IPS-NIHi11 (cell line): ENCODE measurements at regions not wholly inside any gene's neighbourhood (a gene's known extent, or its start where the extent isn't known, plus 50 kb on each side); places are given as distances from the start of the nearest gene placed in this dataset.
"Not testable (repeated sequence)": the region's sequence is repeated elsewhere in the genome, so short reads cannot be mapped to it uniquely, and the experiment has no call there.

Experiments used
- DNase-seq: peaks from one replicate; pipeline ENCODE4 v3.0.0; 2012; ENCODE audit warnings: mixed read lengths, low spot score

DNA sequence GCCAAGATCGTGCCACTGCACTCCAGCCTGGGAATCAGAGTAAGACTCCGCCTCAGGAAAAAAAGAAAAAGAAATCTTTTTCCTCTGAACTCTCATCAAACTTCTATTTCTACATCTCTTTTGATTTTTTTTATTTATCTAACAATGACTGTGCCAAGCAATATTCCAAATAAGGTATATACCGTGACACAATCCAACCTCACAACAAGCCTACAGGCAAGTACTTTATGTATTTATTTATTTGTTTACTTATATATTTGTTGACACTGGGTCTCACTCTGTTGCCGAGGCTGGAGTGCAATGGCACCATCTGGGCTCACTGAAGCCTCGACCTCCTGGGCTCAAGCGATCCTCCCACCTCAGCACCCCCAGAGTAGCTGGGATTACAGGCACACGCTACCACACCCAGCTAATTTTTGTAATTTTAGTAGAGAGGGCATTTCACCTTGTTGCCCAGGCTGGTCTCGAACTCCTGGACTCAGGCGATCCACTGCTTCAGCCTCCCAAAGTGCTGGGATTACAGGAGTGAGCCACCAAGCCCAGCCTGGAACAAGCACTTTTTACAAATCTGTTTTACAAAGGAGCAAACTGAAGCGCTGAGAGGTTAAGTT lies 94.9 kb upstream of the CHD2 start:
- no peak for DNase-seq

DNA sequence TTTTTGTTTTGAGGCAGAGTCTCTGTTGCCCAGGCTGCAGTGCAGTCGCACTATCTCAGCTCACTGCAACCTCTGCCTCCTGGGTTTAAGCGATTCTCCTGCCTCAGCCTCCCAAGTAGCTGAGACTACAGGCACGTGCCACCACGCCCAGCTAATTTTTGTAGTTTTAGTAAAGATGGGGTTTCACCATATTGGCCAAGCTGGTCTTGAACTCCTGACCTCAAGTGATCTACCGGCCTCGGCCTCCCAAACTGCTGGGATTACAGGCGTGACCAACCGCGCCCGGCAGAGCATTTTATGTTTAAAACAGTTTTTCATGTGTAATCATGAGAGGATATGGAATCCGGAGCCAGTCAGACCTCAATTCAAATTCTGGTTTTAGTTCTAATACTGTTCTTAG lies 94.0 kb upstream of the CHD2 start:
- DNase-seq, result not testable (repeated sequence)

DNA sequence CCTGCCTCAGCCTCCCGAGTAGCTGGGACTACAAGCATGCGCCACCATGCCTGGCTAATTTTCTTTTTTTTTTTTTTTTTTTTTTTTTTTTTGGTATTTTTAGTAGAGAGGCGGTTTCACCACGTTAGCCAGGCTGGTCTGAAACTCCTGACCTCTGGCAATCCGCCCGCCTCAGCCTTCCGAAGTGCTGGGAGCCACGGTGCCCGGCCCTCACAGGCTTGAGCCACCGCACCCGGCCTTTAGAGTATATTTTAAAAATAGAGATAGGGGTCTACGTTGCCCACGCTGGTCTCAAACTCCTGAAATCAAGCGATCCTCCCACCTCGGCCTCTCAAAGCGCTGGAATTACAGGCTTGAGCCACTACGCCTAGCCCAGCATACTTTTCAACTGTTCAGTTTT lies 93.4 kb upstream of the CHD2 start:
- DNase-seq, result no peak

DNA sequence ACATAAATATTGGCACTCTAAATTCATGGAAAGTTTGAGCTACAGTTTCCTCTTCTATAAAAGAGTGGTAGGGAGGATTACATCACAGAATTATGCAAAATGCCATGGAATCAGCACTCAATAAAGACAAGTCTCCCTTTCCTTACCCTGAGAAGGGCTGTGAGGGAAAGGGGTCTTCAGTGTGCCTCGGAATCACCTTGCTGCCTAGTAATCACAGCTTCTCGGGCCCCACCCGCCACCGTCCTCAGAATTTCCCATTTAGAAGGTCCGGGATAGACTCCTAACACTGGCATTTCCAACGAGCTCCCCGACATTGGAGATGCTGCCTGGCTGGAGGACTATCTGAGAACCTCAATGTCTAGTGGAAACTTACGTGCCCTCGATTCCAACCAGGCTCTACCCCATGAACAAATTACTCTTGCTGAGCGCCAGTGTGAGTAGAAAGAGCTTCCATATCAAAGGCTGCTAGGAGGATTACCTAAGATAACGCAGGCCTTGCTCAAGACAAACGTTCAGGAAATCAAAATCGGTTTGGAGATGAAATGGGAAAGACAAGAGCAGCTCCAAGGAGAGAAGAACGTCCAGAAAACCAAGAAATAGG lies 92.1 kb upstream of the CHD2 start:
- no peak for DNase-seq

DNA sequence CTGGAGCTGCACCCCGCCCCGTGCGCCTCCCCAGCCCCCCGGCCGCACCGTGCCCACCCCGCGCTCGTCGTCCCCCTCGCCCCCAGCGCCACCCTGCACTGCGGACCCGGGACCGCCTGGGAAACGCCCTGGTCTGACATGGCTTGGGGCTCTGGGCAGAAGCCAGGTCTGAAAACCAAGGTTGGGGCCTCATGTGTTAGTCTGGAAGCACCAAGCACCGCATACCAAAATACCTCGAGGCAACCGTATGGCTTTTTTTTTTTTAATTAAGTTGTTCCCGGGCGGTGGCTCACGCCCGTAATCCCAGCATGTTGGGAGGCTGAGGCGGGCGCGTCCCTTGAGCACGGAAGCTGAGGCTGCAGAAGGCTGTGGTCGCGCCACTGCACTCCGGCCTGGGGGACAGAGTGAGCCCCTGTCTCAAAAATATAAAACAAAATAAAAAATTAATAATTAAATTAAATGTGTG lies 91.5 kb upstream of the CHD2 start:
- DNase-seq, result peak; percentile 38

DNA sequence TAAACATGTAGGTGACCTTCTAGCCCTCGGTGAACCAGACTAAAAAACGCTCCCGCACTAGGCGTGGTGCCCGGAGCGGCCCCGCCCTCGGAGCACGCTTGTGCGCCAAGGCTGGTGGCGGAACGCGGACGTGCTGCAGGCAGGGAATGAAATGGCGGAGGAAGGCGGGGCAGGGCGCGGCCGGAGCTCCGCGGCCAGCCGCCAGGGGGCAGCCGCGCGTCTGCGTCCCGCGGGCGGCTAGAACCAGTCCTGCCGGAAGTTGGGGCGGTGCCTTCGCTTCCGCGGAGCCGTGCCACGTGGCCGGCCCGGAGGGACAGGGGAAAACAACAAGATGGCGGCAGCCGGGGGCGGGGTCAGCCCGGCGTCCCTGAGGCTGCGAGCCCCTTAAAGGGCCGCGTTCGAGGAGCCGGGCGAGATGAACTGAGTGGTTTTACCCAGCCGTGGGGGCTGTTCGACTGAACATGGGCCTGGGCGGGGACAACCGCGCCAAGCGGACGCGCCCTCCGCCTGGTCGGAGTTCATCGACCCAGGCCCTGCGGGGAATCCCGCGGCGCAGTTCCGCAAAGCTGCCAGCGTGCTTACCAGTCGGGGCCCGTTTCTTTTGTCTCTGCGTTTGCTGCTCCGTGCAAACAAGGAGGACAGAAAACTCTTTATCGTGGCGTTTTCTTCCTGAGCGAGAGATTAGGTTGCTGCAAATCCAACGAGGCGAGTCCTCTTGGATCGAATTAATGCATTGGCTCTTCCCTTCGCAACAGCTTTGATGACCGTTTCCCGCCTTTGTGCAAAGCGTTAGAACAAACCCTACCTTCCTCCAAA lies 90.9 kb upstream of the CHD2 start:
- peak; percentile 97 for DNase-seq

DNA sequence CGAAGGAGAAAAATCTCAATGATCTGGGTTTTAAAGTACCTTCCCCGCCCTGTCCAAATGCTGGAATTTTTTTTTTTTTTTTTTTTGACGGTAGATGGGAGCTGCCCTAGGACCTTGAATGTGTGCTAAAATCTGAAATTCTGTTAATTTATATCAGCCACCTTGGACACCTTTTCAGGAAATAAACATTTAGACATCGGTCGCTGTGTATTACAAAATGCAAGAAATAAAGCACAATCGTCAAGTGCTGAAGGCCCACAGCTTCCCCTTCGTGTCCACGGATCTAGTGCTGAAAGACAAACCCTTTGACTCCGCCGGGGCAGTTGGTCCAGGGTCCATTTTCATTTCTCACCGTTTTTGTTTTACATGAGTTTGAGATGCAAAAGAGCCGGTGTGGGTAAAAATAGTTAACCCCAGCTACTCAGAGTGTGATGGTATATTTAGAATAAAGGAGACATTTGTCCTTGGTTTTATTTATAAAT lies 90.2 kb upstream of the CHD2 start:
- DNase-seq, result no peak

DNA sequence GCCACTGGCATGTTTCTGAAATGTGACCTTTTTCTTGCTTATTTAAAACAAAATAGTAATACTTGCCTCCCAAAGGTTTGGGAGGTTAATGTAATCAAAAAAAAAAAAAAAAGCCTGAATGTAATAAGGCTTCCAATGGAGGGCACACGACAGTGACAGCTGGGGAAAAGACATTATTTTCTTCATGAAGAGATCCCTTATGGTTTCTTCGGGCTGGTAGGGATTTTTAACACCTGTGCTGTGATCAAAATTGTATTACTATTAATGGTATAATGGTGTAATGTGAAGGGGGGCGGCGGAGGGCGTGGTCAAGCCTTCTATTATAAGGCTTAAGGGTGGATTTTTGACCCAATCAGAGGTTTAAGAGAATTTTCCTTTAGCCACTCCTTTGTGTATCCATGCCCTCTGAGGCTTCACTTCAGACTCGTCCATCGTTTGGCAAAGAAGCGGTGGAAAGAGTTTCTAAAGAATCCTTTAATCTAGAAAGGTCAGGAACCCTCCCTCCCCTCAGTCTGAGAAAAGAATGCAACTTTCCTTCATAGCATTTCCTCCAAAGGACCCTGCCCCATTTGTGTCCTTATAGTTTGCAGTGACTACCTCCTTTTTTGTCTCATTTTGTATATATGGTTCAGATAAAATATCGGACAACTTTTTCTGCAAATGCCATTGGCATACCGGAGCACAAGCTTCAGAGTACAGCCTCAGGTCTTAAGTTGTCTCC lies 89.5 kb upstream of the CHD2 start:
- no peak for DNase-seq

DNA sequence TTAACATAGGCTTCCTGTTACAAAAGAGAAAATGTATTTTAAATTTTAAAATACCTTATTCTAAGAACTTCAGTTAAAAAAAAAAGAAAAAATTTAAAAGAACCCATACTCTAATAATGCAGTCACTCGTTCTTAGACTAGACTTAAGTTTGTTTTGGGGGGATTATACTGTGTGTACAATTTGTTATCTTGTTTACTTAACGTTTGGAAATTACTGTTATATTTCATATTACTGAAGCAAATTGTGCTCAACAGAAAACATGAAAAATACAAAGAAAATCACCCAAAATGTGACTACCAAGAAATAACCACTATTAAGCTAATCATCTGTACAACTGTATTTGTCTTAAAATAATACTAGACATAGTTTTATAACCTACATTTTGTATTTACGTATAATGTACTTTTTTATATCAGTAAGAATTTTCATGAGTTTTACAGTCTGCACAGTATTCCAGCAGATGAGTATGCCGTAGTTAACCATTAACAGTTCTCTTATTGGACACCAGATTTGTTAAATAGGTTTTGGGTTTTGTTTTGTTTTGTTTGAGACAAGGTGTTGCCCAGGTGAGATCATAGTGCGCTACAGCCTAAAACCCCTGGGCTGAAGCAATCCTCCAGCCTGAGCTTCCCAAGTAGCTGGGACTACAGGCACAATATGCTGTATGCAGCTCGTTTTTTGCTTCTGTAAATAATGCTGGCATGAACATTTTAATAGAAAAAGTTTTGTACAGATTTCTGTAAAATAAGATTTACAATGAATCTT lies 88.8 kb upstream of the CHD2 start:
- DNase-seq, result no peak

DNA sequence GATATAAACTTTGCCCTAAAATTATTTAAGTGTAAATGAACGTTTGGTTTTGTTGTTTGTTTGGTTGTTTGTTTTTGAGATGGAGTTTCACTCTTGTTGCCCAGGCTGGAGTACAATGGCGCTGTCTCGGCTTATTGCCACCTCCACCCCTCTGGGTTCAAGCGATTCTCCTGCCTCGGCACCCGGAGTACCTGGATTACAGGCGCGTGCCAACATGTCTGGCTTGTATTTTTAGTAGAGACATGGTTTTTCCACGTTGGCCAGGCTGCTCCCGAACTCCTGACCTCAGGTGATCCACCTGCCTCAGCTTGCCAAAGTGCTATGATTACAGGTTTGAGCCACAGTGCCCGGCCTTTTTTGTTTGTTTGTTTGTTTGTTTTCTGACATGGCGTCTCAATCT lies 87.9 kb upstream of the CHD2 start:
- DNase-seq, result no peak

DNA sequence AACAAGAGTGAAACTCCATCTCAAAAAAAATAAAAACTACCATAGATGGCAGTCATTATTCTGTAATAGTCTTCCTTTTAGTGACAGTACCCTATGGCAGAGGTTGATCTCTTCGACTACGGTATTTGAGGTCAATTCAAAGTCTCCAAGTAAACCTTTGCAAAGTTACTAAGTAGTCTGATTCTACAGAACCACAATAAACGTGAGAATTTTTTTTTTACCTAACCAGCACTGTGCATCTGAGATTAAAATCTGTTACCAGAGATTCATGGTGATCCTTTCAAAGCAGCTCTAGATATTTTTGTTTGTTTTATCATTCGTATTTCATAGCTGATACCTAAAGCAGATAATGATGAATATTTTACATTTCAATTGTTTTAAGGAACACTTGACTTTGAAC lies 86.6 kb upstream of the CHD2 start:
- no peak for DNase-seq

DNA sequence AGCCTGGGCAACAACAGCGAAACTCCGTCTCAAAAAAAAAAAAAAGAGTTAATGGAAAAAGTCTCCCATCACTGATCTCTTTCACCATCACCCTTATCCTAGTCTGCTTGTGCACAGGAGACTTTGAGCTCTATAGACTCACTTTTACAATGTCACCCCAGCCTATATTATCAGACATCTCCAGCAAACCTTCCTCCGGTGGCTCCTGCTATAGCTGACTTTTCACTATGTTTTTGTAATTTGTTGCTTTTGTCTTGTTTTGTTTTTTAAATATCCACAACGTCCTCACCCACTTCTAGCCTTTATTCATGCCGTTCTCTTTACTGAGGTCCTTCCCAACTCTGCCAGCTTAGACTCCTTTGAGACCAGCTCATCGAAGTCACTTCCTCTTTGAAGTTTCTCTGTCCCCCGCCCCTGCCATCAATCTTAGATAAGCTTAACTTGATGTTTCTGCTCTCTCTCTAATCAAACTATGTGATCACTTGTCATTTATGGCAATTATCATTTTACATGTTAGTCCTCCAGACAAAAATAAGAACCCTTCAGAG lies 82.7 kb upstream of the CHD2 start:
- no peak for DNase-seq

DNA sequence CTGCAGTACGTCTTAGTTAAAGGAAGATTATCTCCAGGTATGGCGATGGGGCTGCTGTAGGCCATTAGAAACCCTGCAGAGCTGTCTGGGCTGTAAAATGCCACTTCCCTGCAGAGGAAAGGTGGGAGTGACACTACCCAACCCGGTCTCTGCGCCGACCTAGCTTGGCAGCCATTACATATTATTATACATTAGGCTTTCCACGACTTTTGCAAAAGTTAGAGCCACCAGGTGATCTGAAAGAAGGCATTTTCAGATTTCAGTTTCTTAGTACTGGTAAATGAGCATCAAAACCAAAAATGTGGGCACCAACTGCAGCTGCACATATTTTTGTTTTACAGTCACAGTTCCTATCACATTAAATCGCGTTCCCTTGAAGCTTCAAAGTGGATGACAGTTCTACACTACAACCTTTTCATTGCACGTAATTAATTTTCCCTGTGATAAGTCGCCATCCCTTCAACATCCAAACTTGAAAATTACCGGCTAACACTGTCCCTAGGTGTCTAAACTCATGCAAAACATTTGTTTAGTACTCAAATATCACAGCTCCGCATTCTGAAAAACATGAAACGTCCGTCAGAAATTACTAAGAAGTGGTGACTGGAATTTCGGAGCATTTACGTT lies 81.4 kb upstream of the CHD2 start:
- DNase-seq, result no peak

DNA sequence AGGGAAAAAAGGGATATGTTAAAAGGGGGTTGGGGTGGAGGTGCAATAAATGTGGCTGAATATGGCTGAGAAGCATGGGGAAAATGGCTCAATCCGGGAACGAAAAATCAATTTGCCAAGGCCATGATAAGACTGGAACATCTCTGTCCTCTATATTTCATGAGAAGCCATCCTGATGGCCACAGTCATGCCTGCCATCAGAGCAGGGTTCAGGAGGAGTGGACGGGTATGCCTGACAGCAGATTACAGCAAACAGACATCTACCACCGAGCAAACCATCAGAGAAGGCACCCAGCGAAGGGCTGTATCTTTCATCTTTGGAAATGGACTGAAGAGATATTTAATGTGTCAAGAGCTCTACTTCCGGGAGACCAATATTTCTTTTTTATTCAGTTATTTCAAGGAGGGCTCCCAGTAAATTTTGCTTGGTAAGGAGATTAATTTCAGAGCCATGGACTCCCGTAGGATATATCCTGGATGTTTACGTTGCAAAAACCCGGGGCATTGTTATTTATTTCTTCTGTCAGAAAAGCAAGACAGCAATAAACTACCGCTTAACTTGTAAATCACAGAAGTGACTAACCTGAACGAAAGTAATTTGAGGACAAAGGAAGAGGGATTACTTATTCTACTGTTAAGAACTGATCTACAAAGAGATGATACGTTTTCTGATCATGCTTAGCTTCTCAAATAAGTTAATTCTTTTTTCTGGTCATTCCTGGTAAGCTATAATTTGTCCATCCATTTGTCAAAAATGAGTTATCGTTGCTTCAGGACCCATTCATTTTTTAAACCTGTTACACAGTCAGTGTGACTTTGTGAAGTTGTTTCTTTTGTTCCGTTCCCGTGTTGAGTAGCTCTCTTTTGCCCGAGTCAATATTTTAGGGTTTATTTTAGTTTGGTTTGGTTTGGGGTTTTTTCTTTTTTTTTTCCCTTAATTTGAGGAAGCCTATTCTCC lies 80.6 kb upstream of the CHD2 start:
- no peak for DNase-seq

DNA sequence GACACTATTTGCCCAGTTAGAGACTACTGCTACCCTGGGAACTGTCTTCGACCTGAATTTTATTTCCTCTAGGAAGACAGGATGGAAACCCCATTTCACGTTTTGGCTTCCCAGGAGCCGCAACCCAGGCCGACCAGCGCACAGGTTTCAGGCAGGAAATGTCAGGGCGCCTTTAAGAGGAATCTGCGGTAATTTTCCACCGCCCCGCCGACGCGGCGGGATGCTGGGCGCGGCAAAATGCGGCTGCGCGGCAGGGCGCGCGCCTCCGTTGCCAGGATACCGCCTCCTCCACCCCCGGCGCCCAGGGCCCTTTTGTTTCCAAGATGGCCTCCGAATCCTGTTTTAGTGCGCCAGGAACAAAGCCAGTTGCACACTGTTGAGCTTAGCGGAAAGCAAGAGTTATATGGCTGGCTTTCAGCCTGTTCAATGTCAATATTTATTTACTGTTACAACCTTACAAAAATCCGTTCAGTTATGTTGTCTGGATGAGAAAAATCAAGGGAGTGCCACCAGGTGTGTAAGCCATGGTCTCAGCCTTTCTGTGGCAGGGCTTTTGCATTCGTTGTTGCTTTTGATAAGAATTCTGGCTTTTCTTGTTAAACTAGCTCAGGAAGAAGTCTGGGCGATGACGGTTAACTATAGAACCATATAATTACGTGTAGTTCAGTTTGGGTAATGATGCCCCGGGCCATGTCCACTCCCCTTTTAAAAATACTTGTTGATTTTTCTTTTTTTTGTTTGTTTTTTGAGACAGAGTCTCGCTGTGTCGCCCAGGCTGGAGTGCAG lies 79.7 kb upstream of the CHD2 start:
- DNase-seq, result peak; percentile 95

DNA sequence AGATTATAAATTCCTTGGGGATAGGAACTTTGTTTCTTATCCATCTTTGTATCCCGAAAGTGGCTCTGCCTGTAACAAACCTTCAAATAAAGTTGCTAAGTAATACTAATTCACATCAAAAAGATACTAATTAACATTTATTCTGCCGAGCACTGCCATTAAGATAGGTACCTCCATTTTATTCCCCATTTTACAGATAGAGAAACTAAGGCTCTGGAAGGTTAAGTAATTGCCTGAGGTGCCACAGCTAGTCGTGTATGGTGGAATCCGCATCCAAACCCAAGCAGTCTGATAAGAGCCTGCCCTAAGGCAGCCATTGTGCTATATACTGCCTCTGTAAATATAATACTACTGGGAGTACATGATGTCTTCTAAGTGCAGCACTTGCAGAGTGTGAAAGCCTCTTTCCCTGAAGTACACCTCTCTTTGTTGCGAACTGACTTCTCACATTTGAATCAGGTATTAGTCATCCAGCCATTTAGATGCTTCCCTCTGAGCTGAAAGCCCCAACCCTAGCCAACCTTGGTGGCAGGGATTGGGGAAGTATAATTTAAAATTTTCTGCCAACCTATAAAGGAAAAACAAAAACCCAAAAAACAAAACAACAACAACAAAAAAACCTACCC lies 78.5 kb upstream of the CHD2 start:
- no peak for DNase-seq

DNA sequence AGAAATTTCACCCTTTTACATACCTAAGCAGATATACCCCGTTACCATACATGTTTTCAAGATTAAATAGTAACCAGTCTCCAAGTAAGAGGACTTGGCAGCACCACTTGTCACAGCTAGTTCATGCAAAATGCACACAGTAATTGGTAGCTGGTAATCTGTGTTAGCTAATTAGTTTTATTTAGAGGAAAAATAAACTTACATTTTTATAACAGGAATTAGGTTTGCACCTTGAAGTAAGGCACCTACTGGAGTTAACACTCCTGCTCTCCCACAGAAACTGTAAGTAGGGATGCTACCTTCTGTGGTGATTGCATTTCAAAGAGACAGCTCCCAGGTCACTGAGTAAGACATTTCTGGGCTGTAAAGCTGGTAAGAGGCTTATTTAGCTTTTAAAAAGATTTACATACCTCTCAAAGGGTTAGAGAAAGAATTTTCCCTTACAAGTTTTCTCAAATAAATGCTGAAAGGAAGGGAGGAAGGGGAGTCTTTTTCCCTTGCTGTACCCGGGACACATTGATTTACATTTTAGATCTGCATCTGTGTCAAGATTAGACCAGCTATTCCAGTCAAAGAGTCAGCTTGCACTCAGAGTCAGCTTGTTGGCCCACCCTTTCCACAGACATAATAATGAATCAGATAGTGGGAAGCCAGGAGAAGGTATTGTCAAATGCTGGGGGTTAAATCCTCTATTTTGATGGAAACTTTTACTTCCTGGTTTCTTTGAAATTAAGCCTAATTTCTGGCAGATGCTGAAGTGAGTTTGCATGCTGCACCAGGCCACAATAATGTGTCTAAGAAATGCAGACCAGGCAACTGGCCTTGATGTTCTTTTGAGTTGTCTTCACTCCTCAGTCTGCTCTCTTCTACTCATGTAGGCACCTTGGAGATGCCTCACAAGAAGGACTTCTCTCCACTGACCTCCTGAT lies 77.6 kb upstream of the CHD2 start:
- DNase-seq, result no peak
